ENCODE measurements at regions not wholly inside any gene's neighbourhood (a gene's known extent, or its start where the extent isn't known, plus 50 kb on each side); places are given as distances from the start of the nearest gene placed in this dataset.
"Not testable (repeated sequence)": the region's sequence is repeated elsewhere in the genome, so short reads cannot be mapped to it uniquely, and the experiment has no call there.

DNA sequence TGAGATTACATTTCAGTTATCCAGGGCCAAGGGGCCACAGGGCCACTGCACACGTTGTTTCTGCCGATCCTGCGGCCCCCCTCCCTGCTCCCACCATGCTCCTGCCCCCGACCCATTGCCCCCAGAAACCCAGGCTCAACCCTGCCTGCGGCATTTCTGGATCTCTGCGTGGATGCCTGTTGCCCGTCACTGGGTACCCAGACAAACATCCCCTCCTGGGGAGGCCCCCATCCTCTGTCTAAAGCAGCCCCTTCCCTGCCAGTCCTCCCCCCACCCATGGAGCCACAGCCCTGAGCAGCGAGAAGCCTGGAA, 326.4 kb upstream of the SFSWAP start:
- no peak for DNase-seq (ENCODE audit: low spot score)
- TF ChIP-seq, protein P1, sequence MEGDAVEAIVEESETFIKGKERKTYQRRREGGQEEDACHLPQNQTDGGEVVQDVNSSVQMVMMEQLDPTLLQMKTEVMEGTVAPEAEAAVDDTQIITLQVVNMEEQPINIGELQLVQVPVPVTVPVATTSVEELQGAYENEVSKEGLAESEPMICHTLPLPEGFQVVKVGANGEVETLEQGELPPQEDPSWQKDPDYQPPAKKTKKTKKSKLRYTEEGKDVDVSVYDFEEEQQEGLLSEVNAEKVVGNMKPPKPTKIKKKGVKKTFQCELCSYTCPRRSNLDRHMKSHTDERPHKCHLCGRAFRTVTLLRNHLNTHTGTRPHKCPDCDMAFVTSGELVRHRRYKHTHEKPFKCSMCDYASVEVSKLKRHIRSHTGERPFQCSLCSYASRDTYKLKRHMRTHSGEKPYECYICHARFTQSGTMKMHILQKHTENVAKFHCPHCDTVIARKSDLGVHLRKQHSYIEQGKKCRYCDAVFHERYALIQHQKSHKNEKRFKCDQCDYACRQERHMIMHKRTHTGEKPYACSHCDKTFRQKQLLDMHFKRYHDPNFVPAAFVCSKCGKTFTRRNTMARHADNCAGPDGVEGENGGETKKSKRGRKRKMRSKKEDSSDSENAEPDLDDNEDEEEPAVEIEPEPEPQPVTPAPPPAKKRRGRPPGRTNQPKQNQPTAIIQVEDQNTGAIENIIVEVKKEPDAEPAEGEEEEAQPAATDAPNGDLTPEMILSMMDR (IDR thresholded peaks at IDR 0.05; ENCODE audit: borderline replicate concordance, control extremely low read depth, extremely low read depth, insufficient read depth, missing control alignments), result no peak
- in situ Hi-C loops (cut with MboI; ENCODE audit: low sequenced_read_pairs, unreplicated experiment), result no loop called here

GRCh38 chr12:131385313-131386166, 325.4 kb upstream of the SFSWAP start:
- TF ChIP-seq, protein P1 (IDR thresholded peaks at IDR 0.05; ENCODE audit: borderline replicate concordance, control extremely low read depth, extremely low read depth, insufficient read depth, missing control alignments), result no peak
- no peak for DNase-seq (ENCODE audit: low spot score)
- in situ Hi-C loops (cut with MboI; ENCODE audit: low sequenced_read_pairs, unreplicated experiment), result no loop called here

GRCh38 chr12:131386167-131386521, 324.7 kb upstream of the SFSWAP start:
- no peak for DNase-seq (ENCODE audit: low spot score)
- TF ChIP-seq, protein P1 (IDR thresholded peaks at IDR 0.05; ENCODE audit: borderline replicate concordance, control extremely low read depth, extremely low read depth, insufficient read depth, missing control alignments), result no peak
- in situ Hi-C loops (cut with MboI; ENCODE audit: low sequenced_read_pairs, unreplicated experiment), result no loop called here

DNA sequence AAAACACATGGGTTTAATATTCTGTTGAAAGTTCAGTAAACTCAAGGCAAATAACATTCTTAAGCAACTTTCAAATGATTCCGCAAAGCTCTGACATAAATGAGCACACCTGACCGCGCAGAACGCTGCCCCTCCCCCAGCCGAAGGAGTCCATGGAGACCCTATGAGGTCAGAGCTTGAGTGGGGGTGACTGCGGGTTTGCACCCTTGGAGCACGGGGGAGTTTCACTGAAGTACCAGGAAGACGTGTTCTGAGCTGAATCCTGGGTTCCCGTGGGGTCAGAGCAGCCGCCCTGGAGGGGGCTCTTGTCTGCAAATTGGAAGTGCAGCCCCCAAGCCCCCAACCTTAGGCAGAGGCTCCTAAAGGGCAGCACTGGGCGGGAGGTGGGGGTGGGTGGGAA, 324.1 kb upstream of the SFSWAP start:
- TF ChIP-seq, protein P1 (IDR thresholded peaks at IDR 0.05; ENCODE audit: borderline replicate concordance, control extremely low read depth, extremely low read depth, insufficient read depth, missing control alignments), result no peak
- DNase-seq (ENCODE audit: low spot score), result no peak
- in situ Hi-C loops (cut with MboI; ENCODE audit: low sequenced_read_pairs, unreplicated experiment), result no loop called here

DNA sequence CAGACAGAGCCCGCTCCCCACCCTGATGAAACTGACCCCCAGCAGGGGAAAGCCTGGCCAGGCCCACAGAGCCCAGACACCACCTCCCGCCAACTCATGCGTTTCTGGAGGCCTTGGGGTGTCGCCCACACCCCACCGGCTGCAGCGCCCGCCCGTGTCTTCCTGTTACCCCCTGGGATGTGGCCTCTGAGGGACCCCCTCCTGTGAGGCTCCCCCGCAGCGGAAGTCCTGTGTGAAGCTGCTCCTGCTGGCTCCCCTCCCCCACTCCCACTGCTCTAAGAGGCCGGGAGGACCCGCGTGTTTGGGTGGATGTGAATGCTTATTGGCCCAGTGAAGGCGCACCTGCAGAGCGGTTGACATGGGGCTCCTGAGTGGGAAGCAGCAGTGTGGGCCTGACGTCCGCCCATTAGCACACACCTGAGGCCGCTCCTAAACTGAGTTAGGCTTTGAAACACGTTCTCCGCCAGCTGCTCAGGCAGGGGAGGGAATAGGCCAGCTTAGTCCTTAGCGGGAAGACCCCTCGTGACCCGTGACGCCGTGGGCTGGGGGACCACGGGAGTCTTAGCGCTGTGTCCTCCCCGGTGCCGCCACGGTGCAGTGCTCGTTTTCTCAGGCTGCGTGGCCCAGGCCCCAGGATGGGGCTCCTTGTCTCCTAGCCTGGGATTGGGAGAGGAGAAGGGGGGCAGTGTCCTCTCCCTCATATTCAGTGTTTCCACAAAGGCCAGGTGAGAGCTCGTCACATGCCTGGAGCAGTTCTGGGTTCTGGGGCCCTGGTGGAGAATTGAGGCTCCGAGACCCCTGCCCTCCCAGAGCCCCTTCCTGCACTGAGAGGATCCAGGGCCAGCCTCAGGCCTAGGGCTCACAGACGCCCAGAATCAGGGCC, 323.4 kb upstream of the SFSWAP start:
- TF ChIP-seq, protein P1 (IDR thresholded peaks at IDR 0.05; ENCODE audit: borderline replicate concordance, control extremely low read depth, extremely low read depth, insufficient read depth, missing control alignments), result no peak
- in situ Hi-C loops (cut with MboI; ENCODE audit: low sequenced_read_pairs, unreplicated experiment), result no loop called here
- DNase-seq (ENCODE audit: low spot score), result no peak

GRCh38 chr12:131388164-131389053, 322.5 kb upstream of the SFSWAP start:
- in situ Hi-C loops (cut with MboI; ENCODE audit: low sequenced_read_pairs, unreplicated experiment); DNase-seq (ENCODE audit: low spot score): not testable (repeated sequence)

Data from GM13976 (cell line).